Spleen (tissue), 11 donors: ENCODE measurements at regions not wholly inside any gene's neighbourhood (a gene's known extent, or its start where the extent isn't known, plus 50 kb on each side); places are given as distances from the start of the nearest gene placed in this dataset.

Experiments
- DNase-seq: peaks from one replicate; pipeline ENCODE4 v3.0.0-alpha.2; 2020
- H3K27ac ChIP-seq, 8 donors: fragments of 200-600 bp; sonication (generic) in 7 of 8; 1 replicate in 4 of 8; 2 replicates in 4 of 8; pipeline versions ENCODE4 v1.5.0 to v1.8.0; 2016 to 2021; ENCODE audit warnings: inconsistent platforms in 4 of 8, mild to moderate bottlenecking in 4 of 8, moderate library complexity in 1 of 8
- H3K27me3 ChIP-seq, 7 donors: fragments of 200-600 bp; sonication (generic) in 6 of 7; replicated peaks in 1 of 7; 1 replicate in 4 of 7; 2 replicates in 3 of 7; pipeline versions ENCODE4 v1.5.0 to v1.8.0; 2016 to 2021; ENCODE audit warnings: inconsistent platforms in 3 of 7, mild to moderate bottlenecking in 1 of 7
- H3K36me3 ChIP-seq, 6 donors: fragments of 200-600 bp; sonication (generic) in 5 of 6; 1 replicate in 4 of 6; 2 replicates in 2 of 6; pipeline versions ENCODE4 v1.5.0 to v1.8.0; 2016 to 2021; ENCODE audit warnings: inconsistent platforms in 2 of 6
- H3K4me1 ChIP-seq, 6 donors: fragments of 200-600 bp; sonication (generic) in 5 of 6; 1 replicate in 3 of 6; 2 replicates in 3 of 6; pipeline versions ENCODE4 v1.5.0 to v1.8.0; 2016 to 2021; ENCODE audit warnings: inconsistent platforms in 3 of 6
- H3K4me3 ChIP-seq, 8 donors: fragments of 200-600 bp; sonication (generic) in 7 of 8; 1 replicate in 4 of 8; 2 replicates in 4 of 8; pipeline versions ENCODE4 v1.5.0 to v1.8.0; 2016 to 2021; ENCODE audit warnings: inconsistent platforms in 4 of 8, mild to moderate bottlenecking in 4 of 8, moderate library complexity in 2 of 8
- H3K9me3 ChIP-seq, 8 donors: fragments of 200-600 bp; sonication (generic) in 7 of 8; 1 replicate in 4 of 8; 2 replicates in 4 of 8; pipeline versions ENCODE4 v1.5.0 to v1.8.0; 2016 to 2021; ENCODE audit warnings: inconsistent platforms in 4 of 8
- CTCF ChIP-seq, 11 experiments: fragments of 200-600 bp in 7 of 11; fragments of 450-650 bp in 4 of 11; sonication (generic) in 4 of 11; IDR thresholded peaks in 8 of 11; conservative IDR thresholded peaks in 3 of 11; 1 replicate in 7 of 11; 2 replicates in 4 of 11; pipeline versions ENCODE4 v1.4.0 to v1.8.0; 2016 to 2021; ENCODE audit warnings: antibody characterized with exemption in 11 of 11, inconsistent platforms in 4 of 11, mild to moderate bottlenecking in 1 of 11
- POLR2A ChIP-seq, 3 donors: fragments of 450-650 bp; IDR thresholded peaks; one replicate each; pipeline ENCODE4 v1.5.1; 2017; ENCODE audit warnings: antibody characterized with exemption in 3 of 3, mild to moderate bottlenecking in 1 of 3
- POLR2AphosphoS5 ChIP-seq, 3 donors: sonication (generic); formaldehyde crosslinking; IDR thresholded peaks; one replicate each; pipeline ENCODE4 v1.5.1; 2017; ENCODE audit warnings: antibody characterized with exemption in 3 of 3
- WGBS, 5 donors: extraction: QIAGEN DNeasy Blood & Tissue Kit in 3 of 5; methylation state at CpG; one replicate each; pipeline versions ENCODE4 v1.1.5 to v1.1.7; 2013 to 2018; 5-methylcytosine and 5-hydroxymethylcytosine counted together
- intact Hi-C: fragments of 100-400 bp; cut with DNase I; formaldehyde crosslinking; loops from one replicate; pipeline ENCODE4 v1.15.0; 2023; ENCODE audit warnings: low total_unique reads
- donor health status: healthy with polysubstance abuse.
- donor health status: DM: no; HTN: no; CAD: no; lungs with moderate emphysema.
- donor health status: DM: no; HTN: no; CAD: no.
- donor health status: Bipolar disorder and iron deficiency.
- donor health status: healthy.
- donor health status: DM: no; HTN: no; CAD: no.
- donor health status: DM: yes; HTN: yes; CAD: no.

- peak overlapping the region in 6 of 8 donors; percentile 47 to 77 (median 66) for H3K27ac ChIP-seq
- H3K4me3 ChIP-seq, result peak overlapping the region in 6 of 8 donors; percentile 10 to 55 (median 18)
- H3K36me3 ChIP-seq, result no peaks in the 10 kb centered on the region
- peaks cover 0 to 40% (median 0%) of the 10 kb centered on the region in 7 donors for H3K27me3 ChIP-seq
- intact Hi-C loops, result no loop called here
- 7 to 12% (median 8%) methylated on average over 13 of the region's 13 CpGs for WGBS, 5 donors
- TF ChIP-seq POLR2A (IDR thresholded peaks at IDR 0.05), result no peak
- TF ChIP-seq POLR2AphosphoS5 (IDR thresholded peaks at IDR 0.05), result peak in 2 of 3 donors; percentile 61 to 67
- peaks cover 8 to 57% (median 32%) of the 10 kb centered on the region in 6 donors for H3K4me1 ChIP-seq
- DNase-seq, result no peak
- peaks cover 0 to 3% (median 0%) of the 10 kb centered on the region in 8 donors for H3K9me3 ChIP-seq
These were observed 58.9 kb downstream of the DHRS2 start for GRCh38 chr14:23694949-23695663.

GRCh38 chr14:23695664-23695999, 59.5 kb downstream of the DHRS2 start:
- intact Hi-C loops, result no loop called here
- Histone ChIP-seq H3K4me3 (peak overlapping the region in 3 of 8 donors; percentile 10 to 55 (median 31)), H3K4me1 (peaks cover 8 to 57% (median 33%) of the 10 kb centered on the region in 6 donors), H3K27me3 (peaks cover 0 to 40% (median 0%) of the 10 kb centered on the region in 7 donors), H3K9me3 (no peaks in the 10 kb centered on the region), H3K27ac (peak overlapping the region; percentile 4 to 77 (median 60)), H3K36me3 (no peaks in the 10 kb centered on the region)
- WGBS, 5 donors, result 3 to 7% (median 4%) methylated on average over 8 of the region's 8 CpGs
- no peak for TF ChIP-seq POLR2AphosphoS5 (IDR thresholded peaks at IDR 0.05)
- TF ChIP-seq POLR2A (IDR thresholded peaks at IDR 0.05), result no peak
- no peak for TF ChIP-seq CTCF (IDR thresholded peaks at IDR 0.05 in 8 of 11, conservative IDR thresholded peaks at IDR 0.05 in 3 of 11)
- no peak for DNase-seq

- no peaks in the 10 kb centered on the region for H3K9me3 ChIP-seq
- peak overlapping the region in 6 of 8 donors; percentile 35 to 77 (median 68) for H3K27ac ChIP-seq
- no peak overlapping the region for H3K4me3 ChIP-seq
- no peak for DNase-seq
- H3K36me3 ChIP-seq, result no peaks in the 10 kb centered on the region
- H3K4me1 ChIP-seq, result peaks cover 8 to 57% (median 33%) of the 10 kb centered on the region in 6 donors
- H3K27me3 ChIP-seq, result peaks cover 0 to 44% (median 0%) of the 10 kb centered on the region in 7 donors
- no peak for TF ChIP-seq POLR2A (IDR thresholded peaks at IDR 0.05)
- 78 to 85% (median 78%) methylated on average over 5 of the region's 5 CpGs for WGBS, 5 donors
- intact Hi-C loops, result no loop called here
These were observed 60.6 kb downstream of the DHRS2 start for GRCh38 chr14:23696701-23697239.

- H3K4me3 ChIP-seq, result no peak overlapping the region
- 39 to 71% (median 50%) methylated on average over 4 of the region's 4 CpGs for WGBS, 5 donors
- H3K4me1 ChIP-seq, result peaks cover 8 to 60% (median 35%) of the 10 kb centered on the region in 6 donors
These were observed 61.5 kb downstream of the DHRS2 start for GRCh38 chr14:23697680-23698079.

More at GRCh38 chr14:23697680-23698079, 61.5 kb downstream of the DHRS2 start:
- no peaks in the 10 kb centered on the region for H3K9me3 ChIP-seq
- DNase-seq, result no peak
- intact Hi-C loops, result no loop called here
- TF ChIP-seq POLR2AphosphoS5 (IDR thresholded peaks at IDR 0.05), result no peak
- TF ChIP-seq CTCF (IDR thresholded peaks at IDR 0.05 in 8 of 11, conservative IDR thresholded peaks at IDR 0.05 in 3 of 11), result no peak
- TF ChIP-seq POLR2A (IDR thresholded peaks at IDR 0.05), result no peak
- H3K27me3 ChIP-seq, result peaks cover 0 to 44% (median 0%) of the 10 kb centered on the region in 7 donors
- no peaks in the 10 kb centered on the region for H3K36me3 ChIP-seq
- peak overlapping the region in 3 of 8 donors; percentile 48 to 77 (median 70) for H3K27ac ChIP-seq
